AG09319 (cell line): ENCODE measurements at regions not wholly inside any gene's neighbourhood (a gene's known extent, or its start where the extent isn't known, plus 50 kb on each side); places are given as distances from the start of the nearest gene placed in this dataset.

ENCODE experiments used
- DNase-seq: peaks from one replicate; pipeline ENCODE4 v3.0.0-alpha.2; 2010; ENCODE audit warnings: low read depth; ENCODE audit errors: extremely low read depth
- TF ChIP-seq, protein P1 (sequence below): IDR thresholded peaks from 2 replicates; pipeline ENCODE4 v1.5.1; 2011; ENCODE audit warnings: low read depth, mild to moderate bottlenecking, inconsistent platforms, low read length, moderate library complexity

DNA sequence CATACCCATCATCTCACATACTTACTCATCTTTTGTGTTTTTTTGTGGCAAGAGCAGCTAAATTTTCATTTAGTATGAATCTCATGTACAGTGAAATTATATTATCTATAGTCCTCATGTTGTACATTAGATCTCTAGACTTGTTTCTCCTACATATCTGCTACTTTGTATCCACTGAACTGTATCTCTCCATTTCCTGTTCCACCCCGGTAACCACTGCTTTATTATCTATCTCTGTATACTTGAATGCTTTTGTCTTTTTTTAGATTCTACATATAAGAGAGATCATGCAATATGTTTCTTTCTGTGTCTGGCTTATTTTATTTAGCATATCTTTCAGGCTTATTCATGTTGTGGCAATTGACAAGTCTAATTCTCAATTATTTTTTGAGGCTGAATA, 125.1 kb downstream of the ANKRD7 start:
- TF ChIP-seq, protein P1, sequence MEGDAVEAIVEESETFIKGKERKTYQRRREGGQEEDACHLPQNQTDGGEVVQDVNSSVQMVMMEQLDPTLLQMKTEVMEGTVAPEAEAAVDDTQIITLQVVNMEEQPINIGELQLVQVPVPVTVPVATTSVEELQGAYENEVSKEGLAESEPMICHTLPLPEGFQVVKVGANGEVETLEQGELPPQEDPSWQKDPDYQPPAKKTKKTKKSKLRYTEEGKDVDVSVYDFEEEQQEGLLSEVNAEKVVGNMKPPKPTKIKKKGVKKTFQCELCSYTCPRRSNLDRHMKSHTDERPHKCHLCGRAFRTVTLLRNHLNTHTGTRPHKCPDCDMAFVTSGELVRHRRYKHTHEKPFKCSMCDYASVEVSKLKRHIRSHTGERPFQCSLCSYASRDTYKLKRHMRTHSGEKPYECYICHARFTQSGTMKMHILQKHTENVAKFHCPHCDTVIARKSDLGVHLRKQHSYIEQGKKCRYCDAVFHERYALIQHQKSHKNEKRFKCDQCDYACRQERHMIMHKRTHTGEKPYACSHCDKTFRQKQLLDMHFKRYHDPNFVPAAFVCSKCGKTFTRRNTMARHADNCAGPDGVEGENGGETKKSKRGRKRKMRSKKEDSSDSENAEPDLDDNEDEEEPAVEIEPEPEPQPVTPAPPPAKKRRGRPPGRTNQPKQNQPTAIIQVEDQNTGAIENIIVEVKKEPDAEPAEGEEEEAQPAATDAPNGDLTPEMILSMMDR, result no peak
- no peak for DNase-seq

DNA sequence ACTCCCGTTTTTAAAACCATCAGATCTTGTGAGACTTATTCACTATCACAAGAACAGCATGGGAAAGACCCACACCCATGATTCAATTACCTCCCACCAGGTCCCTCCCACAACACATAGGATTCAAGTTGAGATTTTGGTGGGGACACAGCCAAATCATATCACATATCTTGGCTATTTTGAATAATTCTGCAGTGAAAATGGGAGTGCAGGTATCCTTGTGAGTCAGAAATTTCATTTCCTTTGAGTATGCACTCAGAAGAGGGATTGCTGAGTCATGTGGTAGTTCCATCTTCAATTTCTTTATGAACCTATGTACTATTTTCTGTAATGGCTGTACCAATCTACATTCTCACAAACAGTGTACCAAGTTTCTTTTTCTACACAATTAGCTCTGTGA, 125.8 kb downstream of the ANKRD7 start:
- DNase-seq, result no peak
- TF ChIP-seq, protein P1, result no peak

DNA sequence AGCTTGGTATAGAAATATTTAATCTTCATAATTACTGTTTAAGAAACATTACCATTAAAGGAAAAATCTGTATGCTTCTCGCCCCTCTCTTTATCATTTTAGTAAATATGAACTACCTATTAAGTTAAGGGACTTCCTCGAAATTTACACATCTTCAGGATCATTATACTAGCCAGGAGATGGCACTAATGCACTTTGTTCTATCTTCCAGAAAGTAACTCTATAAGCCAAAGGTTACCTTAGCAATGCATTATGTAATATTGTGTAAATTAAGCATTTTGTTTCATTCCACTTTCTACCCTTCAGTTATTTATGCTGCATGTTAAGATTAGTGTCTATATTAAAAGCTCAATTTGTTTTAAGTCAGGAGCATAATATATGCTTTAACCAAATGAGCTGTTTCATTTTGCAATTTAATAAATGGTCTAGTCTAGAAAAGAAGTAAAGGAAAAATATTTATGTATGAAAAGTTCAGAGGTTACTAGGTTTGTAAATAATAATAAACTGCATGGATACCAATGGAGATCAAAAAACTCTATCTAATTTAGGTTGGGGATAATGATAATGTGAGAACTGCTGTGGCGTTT, 128.5 kb downstream of the ANKRD7 start:
- TF ChIP-seq, protein P1, result no peak
- DNase-seq, result no peak

DNA sequence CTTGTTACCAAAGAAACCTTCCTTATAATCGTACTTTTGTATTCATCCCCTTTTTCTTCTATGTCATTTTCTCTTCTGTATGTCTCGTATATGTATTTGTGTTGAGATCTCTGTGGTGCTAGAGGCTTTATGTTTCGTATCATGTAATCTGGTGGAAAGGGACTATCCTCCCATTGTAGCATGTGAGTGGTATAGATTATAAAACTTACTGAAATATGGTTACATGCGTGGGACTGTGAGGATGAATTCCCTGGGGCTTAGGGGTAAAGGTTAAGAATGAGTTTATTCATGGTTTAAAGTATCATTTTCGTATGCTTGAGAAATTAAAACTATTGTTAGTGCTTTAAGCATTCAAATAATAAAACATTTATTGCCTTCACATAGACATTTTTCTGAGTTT, 141.9 kb downstream of the ANKRD7 start:
- TF ChIP-seq, protein P1, result no peak
- no peak for DNase-seq

DNA sequence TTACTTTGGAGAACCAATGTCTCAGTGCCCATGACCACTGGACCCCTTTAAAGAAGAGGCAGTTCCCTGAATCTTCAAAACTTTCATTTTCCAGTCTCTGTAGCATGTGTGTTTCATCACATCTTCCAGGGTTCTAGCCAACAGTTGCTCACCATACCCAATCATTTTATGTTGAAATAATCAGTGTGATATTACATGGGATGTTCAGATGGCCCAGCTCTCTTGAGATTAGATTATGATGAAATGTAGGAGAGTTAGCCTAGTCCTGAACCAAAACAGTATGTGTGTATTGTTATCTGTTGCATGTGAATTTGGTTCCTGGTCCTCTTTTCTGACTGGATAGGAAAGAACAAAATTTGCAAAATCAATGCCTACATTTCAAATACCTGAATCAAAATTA, 144.5 kb downstream of the ANKRD7 start:
- DNase-seq, result no peak
- TF ChIP-seq, protein P1, result no peak

DNA sequence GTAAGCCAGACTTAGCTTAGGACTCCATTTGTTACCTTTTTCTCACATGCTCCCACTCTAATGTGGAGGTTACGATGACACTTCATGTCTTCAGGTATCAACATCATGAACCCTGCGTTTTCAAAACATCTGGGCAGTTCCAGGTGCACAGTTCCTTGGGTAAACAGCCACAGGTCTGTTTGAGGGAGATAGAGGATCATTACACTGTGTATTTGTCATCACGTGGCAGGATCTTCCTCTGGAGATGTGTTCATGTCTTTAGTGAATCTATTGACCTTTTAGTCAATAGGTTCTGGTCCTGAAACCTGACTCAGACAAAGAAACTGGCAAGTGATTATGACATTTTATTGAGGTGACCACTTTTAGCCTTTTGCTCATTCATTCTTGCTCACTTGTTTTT, 145.5 kb downstream of the ANKRD7 start:
- DNase-seq, result no peak
- TF ChIP-seq, protein P1, result no peak

DNA sequence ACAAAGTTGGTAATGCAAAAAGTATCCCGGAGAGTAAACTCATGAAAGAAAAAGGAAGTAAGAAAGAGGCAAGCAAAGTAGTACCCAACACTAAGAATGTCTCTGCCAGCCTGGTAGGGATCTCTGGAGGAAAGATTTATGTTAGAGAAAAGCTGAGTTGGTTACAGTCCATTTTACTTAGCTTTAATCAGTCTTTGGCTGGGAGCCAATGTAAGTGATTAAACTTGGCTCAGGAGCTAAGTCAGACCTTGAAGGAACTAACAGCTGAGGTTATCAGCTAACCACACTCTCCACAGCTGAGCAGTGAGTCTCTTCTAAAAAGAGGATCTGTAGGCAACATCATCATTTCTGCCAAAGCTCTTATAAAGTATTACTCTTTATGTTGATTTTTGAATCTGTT, 148.0 kb downstream of the ANKRD7 start:
- no peak for DNase-seq
- TF ChIP-seq, protein P1, result no peak
